Activated gamma-delta T cell (primary cell): ENCODE measurements at regions not wholly inside any gene's neighbourhood (a gene's known extent, or its start where the extent isn't known, plus 50 kb on each side); places are given as distances from the start of the nearest gene placed in this dataset.
"Not testable (repeated sequence)": the region's sequence is repeated elsewhere in the genome, so short reads cannot be mapped to it uniquely, and the experiment has no call there.

Experiments
- DNase-seq: peaks from one replicate; lab custom pipeline; 2025; lab: John Stamatoyannopoulos, UW

GRCh38 chr5:124179819-124180218 is 566.6 kb downstream of the ZNF608 start:
- no peak for DNase-seq

DNA sequence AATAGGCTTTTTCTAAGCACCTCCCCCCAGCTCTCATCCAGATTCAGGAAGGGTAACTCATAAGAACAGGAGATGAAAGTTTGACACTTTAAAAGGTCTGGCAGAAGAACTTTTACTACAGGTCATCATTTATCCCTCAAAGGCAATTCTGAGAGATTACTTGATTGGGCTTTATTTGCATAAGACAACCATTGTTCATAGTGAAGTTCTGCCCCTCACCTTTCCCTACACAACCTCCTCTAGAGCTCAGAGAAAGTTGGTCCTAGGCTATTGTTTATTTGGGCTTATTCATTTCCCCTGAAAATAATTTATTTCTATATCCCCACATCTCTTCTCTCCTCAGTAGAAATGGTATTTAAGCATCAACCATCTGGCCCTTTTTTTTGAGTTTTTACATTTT is 568.4 kb downstream of the ZNF608 start:
- DNase-seq, result no peak

- no peak for DNase-seq
Measured at GRCh38 chr5:124176692-124177091, 569.7 kb downstream of the ZNF608 start.

DNA sequence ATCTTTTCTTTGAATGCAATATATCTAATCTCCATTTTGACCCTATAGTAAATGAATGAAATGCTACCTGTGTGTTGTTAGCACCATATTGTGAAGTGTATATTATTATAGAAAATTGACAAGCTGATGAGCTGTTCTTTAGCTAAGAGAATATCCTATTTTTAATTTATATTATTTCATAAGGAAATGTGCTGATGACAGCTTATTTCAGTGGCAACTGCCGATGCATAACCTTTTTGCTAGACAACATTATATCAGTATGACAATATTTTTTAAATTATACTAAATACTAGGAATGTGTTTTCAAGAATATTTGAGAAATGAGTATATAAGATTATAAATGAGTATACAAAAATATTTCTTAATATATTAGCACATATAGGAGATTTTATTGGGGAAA is 573.1 kb downstream of the ZNF608 start:
- DNase-seq, result no peak

DNA sequence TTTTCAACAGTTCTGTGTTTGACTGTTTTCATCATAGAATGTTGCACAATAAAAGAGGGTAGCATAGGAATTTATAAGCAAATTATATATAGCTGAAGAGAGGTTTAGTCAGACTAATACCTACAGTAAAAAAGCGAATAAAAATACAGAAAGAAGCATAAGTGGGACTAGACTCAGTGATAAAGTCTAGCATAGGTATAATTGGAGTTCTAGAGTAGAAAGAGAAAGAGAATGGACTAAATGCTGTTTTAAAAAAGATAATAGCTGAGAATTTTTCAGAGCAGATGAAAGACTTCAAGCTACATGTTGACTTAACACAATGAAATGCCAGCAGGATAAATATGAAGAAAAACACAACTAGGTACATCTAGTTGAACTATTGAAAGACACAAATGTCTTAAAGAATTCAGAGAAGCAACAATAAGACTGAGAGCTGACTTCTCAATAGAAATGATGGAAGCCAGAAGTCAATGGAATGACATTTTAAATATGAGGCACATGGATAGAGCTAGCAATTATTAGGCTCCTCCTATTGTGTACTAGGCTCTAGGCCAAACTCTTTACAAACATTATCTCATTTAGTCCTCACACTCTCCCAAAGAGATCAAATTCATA is 573.9 kb downstream of the ZNF608 start:
- no peak for DNase-seq

GRCh38 chr5:124168093-124168492 is 578.3 kb downstream of the ZNF608 start:
- DNase-seq, result not testable (repeated sequence)

DNA sequence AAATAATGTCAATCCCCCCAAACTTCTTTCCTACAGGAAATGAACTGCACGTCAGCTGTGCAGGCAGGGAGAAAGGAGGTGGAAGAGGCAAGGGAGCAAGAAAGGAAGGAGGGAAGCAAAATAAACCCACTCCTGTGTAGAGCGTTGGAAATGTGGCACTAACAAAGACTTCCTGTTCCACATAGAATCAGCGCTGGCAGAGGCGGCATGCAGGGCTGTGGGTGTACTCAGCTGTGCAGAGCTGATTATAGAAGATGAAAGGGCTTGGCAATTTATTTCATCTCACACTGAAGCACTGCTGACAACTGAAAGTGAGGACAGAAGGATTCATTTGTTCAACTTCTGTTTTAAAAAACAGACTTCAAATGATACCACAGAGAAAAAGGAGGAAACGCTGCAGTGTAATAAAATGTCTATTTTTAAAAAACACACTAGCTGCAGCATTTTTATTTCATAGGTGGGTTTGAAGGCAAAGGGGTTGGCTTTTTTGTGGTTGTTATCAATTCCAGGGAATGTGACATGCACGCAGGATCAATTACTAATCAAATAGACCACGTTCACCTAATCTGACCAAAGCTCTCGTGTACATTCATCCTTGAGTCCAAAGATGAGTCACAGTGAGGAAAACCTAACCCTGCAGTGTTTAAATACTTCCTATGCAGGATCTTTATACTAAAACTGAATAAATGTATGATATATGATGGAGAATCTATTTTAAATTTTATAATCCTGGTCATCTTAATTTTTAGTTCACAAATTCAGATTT is 583.5 kb downstream of the ZNF608 start:
- DNase-seq, result no peak

DNA sequence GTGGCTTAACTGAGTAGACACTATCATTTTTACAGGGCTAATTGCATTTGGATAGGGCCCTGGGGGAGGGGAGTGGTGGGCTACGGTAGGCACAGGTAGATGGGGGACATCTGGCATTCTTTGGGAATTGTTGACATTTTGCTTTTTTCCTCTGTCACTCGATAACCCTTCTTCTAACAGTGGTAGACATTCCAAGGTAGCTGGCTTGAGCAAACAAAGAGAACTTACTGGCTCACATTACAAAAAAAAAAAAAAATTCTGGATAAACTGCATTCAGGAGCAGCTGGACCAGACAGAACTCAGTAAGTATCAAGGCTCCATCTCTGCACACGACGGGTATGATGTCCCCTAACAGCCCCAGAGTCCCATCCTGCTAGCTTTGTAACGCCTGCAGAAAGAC is 585.2 kb downstream of the ZNF608 start:
- no peak for DNase-seq

- no peak for DNase-seq
Measured at GRCh38 chr5:124160265-124160664, 586.2 kb downstream of the ZNF608 start.

GRCh38 chr5:124157320-124157719 is 589.1 kb downstream of the ZNF608 start:
- DNase-seq, result no peak

GRCh38 chr5:124156415-124156996 is 589.9 kb downstream of the ZNF608 start:
- no peak for DNase-seq

DNA sequence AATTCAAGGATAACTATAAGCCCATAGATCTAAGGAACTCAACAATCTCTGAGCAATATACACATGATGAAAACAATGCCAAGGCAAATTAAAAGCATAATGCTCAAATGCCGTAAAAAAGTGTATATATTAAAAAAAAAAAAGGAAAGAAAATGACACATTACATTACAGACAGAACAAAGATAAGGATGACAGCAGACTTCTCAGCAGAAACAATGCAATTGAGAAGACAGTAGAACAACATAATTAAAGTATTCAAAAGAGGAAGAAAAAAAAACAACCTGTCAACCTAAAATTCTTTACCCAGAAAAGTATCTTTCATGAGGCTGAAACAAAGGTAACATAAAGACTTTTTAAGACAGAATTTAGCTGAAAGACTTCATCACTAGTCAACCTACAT is 591.7 kb downstream of the ZNF608 start:
- no peak for DNase-seq

GRCh38 chr5:124153588-124153987 is 592.9 kb downstream of the ZNF608 start:
- DNase-seq, result no peak

DNA sequence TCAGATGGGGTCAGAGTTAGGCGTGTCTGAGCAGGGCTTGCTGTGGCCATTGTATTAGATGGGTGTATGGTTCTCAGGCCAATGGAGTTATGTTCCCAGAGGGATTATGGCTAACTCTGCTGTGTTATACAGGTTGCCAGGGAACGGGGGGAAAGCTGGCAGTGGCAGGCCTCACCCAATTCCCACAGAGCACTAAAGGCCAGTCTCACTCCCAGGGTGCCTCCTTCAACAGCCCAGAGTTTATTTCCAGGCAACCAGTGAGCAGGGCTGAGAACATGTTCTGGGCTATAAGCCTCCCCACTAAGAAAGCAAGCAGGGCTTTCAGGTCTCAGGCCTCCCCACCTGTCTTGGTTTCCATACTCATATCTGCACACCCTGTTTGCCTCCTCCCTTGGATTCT is 597.9 kb downstream of the ZNF608 start:
- DNase-seq, result no peak

DNA sequence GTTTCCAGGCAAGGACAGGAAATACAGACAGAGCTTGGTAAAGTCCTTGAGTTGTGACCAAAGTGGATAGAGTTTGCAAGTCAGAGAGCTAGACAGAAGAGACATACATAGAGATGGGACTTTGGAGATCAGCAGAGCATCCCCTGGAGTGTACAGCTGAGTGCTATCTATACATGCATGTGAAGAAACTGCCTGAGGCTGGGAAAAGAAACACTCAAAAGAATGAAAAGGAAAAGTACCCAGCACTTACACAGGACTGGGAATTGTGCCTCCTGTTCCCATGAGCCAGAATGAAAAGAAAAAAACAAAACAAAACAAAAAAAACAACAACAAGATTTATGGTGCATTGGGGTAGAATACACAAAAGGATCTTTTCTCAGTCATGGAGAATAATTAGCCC is 606.4 kb downstream of the ZNF608 start:
- no peak for DNase-seq

GRCh38 chr5:124139477-124139876 is 607.0 kb downstream of the ZNF608 start:
- no peak for DNase-seq

- no peak for DNase-seq
Measured at GRCh38 chr5:124136609-124137008, 609.8 kb downstream of the ZNF608 start.

DNA sequence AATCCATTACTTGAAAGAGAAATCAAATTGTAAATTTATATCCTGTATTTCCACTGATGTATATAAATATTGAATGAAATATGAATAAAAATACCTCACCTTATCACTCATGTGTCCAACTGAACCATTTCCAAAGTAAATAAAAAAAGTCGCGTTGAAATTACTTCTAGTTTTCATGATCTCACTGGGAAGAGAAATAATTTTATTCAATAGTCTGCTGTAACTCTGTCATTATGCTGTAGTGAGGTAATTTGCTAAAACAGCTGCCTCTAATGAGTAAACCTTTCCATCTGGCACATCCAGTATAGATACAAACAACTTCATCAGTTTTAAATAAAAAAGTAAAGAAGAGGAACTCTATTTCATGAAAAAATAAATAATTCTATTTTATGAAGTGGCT is 611.5 kb downstream of the ZNF608 start:
- DNase-seq, result no peak

- no peak for DNase-seq
Measured at GRCh38 chr5:124133406-124133805, 613.0 kb downstream of the ZNF608 start.

DNA sequence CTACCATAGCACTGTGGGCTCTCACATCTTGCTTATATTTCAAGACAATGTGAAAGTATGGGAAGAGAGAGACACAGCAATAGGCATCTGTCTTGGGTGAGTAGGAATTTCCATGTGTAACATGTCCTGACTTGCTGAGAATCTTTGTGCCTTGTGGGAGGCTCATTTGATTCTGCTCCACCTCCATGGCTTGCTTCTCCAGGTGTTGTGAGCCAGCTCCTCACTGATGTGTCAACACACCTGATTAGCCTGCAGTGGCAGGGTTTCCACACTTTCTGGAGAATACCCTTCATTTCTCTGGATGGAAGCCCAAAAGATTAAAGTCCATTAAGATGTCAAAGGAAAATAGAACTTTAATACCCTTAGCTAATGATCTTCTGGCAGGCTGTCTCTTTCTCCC is 613.6 kb downstream of the ZNF608 start:
- no peak for DNase-seq

GRCh38 chr5:124131466-124131865 is 615.0 kb downstream of the ZNF608 start:
- no peak for DNase-seq

DNA sequence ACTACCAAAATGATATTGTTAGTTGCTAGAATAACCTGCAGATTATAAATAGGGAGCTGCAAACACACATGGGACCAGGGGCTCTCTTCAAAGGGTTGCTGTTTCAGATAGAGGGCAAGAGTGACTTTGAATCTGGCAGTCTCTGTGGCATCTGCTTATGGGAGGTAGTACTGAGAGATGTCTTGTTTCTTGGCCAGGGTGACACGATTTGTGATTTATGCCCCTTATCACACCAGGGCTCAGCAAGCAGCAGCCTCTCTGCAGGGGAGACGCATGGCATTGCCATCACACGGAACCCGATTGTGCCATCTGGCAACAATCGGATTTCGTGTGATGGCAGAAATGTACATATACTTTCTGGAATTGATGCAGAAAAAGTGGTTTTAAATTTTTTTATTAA is 615.6 kb downstream of the ZNF608 start:
- DNase-seq, result no peak

DNA sequence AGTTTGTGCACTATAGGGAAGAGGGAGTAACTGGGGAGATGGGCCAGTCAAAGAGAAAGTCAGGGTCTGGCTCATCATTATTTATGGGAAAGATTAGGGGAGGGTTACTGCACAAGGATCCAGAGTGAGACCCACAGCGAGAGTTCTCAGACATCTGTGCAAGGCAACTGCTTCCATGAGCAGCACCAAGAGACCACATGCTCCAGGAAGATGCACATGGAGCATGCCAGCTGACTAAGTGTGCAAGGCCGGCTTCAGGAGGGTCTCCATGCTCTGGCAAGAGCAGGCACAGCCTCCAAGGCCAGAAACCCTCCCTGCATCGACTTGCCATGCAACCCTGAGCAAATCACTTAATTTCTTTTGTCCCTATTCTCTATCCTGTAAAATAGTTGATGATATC is 616.9 kb downstream of the CSNK1G3 start:
- DNase-seq, result no peak
